ENCODE measurements at regions not wholly inside any gene's neighbourhood (a gene's known extent, or its start where the extent isn't known, plus 50 kb on each side); places are given as distances from the start of the nearest gene placed in this dataset.

GRCh38 chr2:150873396-150873772 is 385.9 kb upstream of the RND3 start:
- Histone ChIP-seq H3K27ac (no peak overlapping the region), H3K27me3 (no peaks in the 10 kb centered on the region), H3K4me3 (no peak overlapping the region), H3K4me1 (peaks cover 0 to 8% (median 0%) of the 10 kb centered on the region in 9 donors), H3K9me3 (peaks cover 0 to 4% (median 0%) of the 10 kb centered on the region in 11 donors), H3K36me3 (no peaks in the 10 kb centered on the region)
- 88 to 90% methylated on average over 4 of the region's 4 CpGs for WGBS, 2 donors
- DNase-seq = no peak
- intact Hi-C loops (cut with DNase I) = loop anchor here in 1 of 10 donors (5.0 kb wide), 1 partner anchor 1316 kb away; no protein-coding TSS in a partner anchor
- ATAC-seq = no peak
- no peak for TF ChIP-seq CTCF (IDR thresholded peaks at IDR 0.05)

GRCh38 chr2:150872756-150873395 is 385.4 kb upstream of the RND3 start:
- no peaks in the 10 kb centered on the region for H3K36me3 ChIP-seq
- no peak for TF ChIP-seq CTCF (IDR thresholded peaks at IDR 0.05)
- DNase-seq (no peak), ATAC-seq (no peak)
- no peak overlapping the region for H3K27ac ChIP-seq
- peaks cover 0 to 4% (median 0%) of the 10 kb centered on the region in 11 donors for H3K9me3 ChIP-seq
- peaks cover 0 to 8% (median 0%) of the 10 kb centered on the region in 9 donors for H3K4me1 ChIP-seq
- H3K4me3 ChIP-seq = no peak overlapping the region
- no peaks in the 10 kb centered on the region for H3K27me3 ChIP-seq
- WGBS, 2 donors = 36 to 44% methylated on average over 5 of the region's 5 CpGs
- intact Hi-C loops (cut with DNase I) = loop anchor here in 1 of 10 donors (5.0 kb wide), 1 partner anchor 1316 kb away; no protein-coding TSS in a partner anchor

GRCh38 chr2:150866431-150866830 is 379.0 kb upstream of the RND3 start:
- intact Hi-C loops (cut with DNase I) = no loop called here
- Histone ChIP-seq H3K27ac (no peak overlapping the region), H3K9me3 (peaks cover 0 to 4% (median 0%) of the 10 kb centered on the region in 11 donors), H3K36me3 (no peaks in the 10 kb centered on the region), H3K4me3 (no peak overlapping the region), H3K4me1 (no peaks in the 10 kb centered on the region), H3K27me3 (no peaks in the 10 kb centered on the region)
- ATAC-seq (no peak), DNase-seq (no peak)
- no peak for TF ChIP-seq CTCF (IDR thresholded peaks at IDR 0.05)

- H3K4me1 ChIP-seq = no peaks in the 10 kb centered on the region
- H3K27ac ChIP-seq = no peak overlapping the region
- no peak overlapping the region for H3K4me3 ChIP-seq
- TF ChIP-seq CTCF (IDR thresholded peaks at IDR 0.05) = no peak
- H3K36me3 ChIP-seq = no peaks in the 10 kb centered on the region
- no peak for ATAC-seq
- intact Hi-C loops (cut with DNase I) = no loop called here
- no peaks in the 10 kb centered on the region for H3K27me3 ChIP-seq
- no peak for DNase-seq
- H3K9me3 ChIP-seq = peaks cover 0 to 4% (median 0%) of the 10 kb centered on the region in 11 donors
These were observed 376.2 kb upstream of the RND3 start for GRCh38 chr2:150863691-150864090.

All from heart right ventricle (tissue), 16 donors.